Mammary epithelial cell (primary cell): ENCODE measurements at regions not wholly inside any gene's neighbourhood (a gene's known extent, or its start where the extent isn't known, plus 50 kb on each side); places are given as distances from the start of the nearest gene placed in this dataset.

ENCODE experiments used
- EZH2 ChIP-seq: IDR thresholded peaks from 2 replicates; pipeline ENCODE4 v1.6.1; 2012; ENCODE audit warnings: low read length, inconsistent platforms, borderline replicate concordance
- TF ChIP-seq, protein P1 (sequence below), 2 donors: IDR thresholded peaks in 1 of 2; conservative IDR thresholded peaks in 1 of 2; 2 replicates each; pipeline ENCODE4 v1.5.1; 2011 to 2012; ENCODE audit warnings: inconsistent platforms in 2 of 2, low read length in 2 of 2, mild to moderate bottlenecking in 2 of 2, control low read depth in 1 of 2, low read depth in 1 of 2; ENCODE audit not compliant: insufficient read depth in 1 of 2; ENCODE audit errors: extremely low read depth in 1 of 2

DNA sequence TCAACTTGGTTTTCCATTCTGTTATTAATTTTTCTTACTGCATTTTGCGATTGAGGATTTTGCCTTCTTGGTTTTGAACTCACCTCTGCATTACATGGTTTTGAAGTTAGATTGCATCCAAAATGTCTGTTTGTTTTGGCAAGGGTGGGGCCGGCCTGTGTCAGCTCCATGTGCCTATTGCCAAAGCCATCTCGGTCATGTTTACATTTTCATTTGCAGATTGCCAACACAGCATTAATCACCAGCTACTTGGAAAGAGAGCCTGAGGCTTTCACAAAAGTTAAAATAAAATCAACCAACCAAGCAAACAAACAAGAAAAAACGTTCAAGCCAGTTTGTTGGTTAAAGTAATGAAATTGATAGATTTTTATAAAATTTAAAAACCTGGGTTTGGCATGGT is 695.8 kb downstream of the TYW1 start:
- TF ChIP-seq EZH2: no peak
- TF ChIP-seq, protein P1, sequence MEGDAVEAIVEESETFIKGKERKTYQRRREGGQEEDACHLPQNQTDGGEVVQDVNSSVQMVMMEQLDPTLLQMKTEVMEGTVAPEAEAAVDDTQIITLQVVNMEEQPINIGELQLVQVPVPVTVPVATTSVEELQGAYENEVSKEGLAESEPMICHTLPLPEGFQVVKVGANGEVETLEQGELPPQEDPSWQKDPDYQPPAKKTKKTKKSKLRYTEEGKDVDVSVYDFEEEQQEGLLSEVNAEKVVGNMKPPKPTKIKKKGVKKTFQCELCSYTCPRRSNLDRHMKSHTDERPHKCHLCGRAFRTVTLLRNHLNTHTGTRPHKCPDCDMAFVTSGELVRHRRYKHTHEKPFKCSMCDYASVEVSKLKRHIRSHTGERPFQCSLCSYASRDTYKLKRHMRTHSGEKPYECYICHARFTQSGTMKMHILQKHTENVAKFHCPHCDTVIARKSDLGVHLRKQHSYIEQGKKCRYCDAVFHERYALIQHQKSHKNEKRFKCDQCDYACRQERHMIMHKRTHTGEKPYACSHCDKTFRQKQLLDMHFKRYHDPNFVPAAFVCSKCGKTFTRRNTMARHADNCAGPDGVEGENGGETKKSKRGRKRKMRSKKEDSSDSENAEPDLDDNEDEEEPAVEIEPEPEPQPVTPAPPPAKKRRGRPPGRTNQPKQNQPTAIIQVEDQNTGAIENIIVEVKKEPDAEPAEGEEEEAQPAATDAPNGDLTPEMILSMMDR (conservative IDR thresholded peaks at IDR 0.05 in 1 of 2, IDR thresholded peaks at IDR 0.05 in 1 of 2; ENCODE audit: extremely low read depth in 1 of 2, insufficient read depth in 1 of 2, low read depth in 1 of 2, low read length in 2 of 2): no peak
